SK-N-SH (cell line): ENCODE measurements at regions not wholly inside any gene's neighbourhood (a gene's known extent, or its start where the extent isn't known, plus 50 kb on each side); places are given as distances from the start of the nearest gene placed in this dataset.

Experiments used
- CTCF ChIA-PET: fragments of 300-600, 350-600 bp; formaldehyde crosslinking; extraction: SDS; loops from one replicate; lab custom pipeline; 2021; lab: Yijun Ruan, JAX
- POLR2A ChIA-PET: fragments of 350-600 bp; sonication (Branson Sonifier 250); formaldehyde crosslinking; extraction: SDS; loops from one replicate; lab custom pipeline; 2020; ENCODE audit warnings: antibody characterized with exemption, inconsistent platforms; lab: Yijun Ruan, JAX
- DNase-seq: peaks from one replicate; pipeline ENCODE4 v3.0.0; 2012
- H2AFZ ChIP-seq: fragments of 200-600 bp; sonication (generic); 2 replicates; pipeline ENCODE4 v1.8.1; 2016; ENCODE audit warnings: antibody characterized with exemption, mild to moderate bottlenecking, low read depth
- H3F3A ChIP-seq: fragments of 200-600 bp; sonication (generic); replicated peaks from 2 replicates; pipeline ENCODE3; 2016; ENCODE audit warnings: antibody characterized with exemption, mild to moderate bottlenecking; ENCODE audit not compliant: insufficient read depth
- H3K27ac ChIP-seq, 2 experiments: fragments of 200-500 bp in 1 of 2; fragments of 200-600 bp in 1 of 2; sonication (Bioruptor generic) in 1 of 2; sonication (generic), shearing (Covaris generic) in 1 of 2; 2 replicates each; pipeline versions ENCODE4 v1.5.1 to v1.6.1; 2014 to 2016; ENCODE audit warnings: low read depth in 2 of 2, inconsistent platforms in 1 of 2, low read length in 1 of 2, mild to moderate bottlenecking in 1 of 2, mixed read lengths in 1 of 2
- H3K27me3 ChIP-seq: fragments of 200-600 bp; sonication (generic), shearing (Covaris generic); 2 replicates; pipeline ENCODE4 v1.6.1; 2016; ENCODE audit warnings: mixed run types; ENCODE audit not compliant: insufficient read depth
- H3K36me3 ChIP-seq, 2 experiments: fragments of 200-500 bp in 1 of 2; fragments of 200-600 bp in 1 of 2; sonication (Bioruptor generic) in 1 of 2; sonication (generic) in 1 of 2; replicated peaks in 1 of 2; 2 replicates each; pipeline versions ENCODE3 to v1.5.1; 2014 to 2016; ENCODE audit warnings: low read length in 1 of 2, mild to moderate bottlenecking in 1 of 2; ENCODE audit not compliant: insufficient read depth in 2 of 2, control insufficient read depth in 1 of 2
- H3K4me1 ChIP-seq, 2 experiments: fragments of 200-500 bp in 1 of 2; fragments of 200-600 bp in 1 of 2; sonication (Bioruptor generic) in 1 of 2; sonication (generic), shearing (Covaris generic) in 1 of 2; 2 replicates each; pipeline versions ENCODE4 v1.5.1 to v1.6.1; 2014 to 2016; ENCODE audit warnings: low read depth in 1 of 2, low read length in 1 of 2, mixed run types in 1 of 2; ENCODE audit not compliant: insufficient read depth in 2 of 2, control insufficient read depth in 1 of 2
- H3K4me2 ChIP-seq: fragments of 200-600 bp; sonication (generic), shearing (Covaris generic); 2 replicates; pipeline ENCODE4 v1.6.1; 2017; ENCODE audit warnings: mixed run types
- H3K4me3 ChIP-seq, 2 experiments: fragments of 200-500 bp in 1 of 2; fragments of 200-600 bp in 1 of 2; sonication (Bioruptor generic) in 1 of 2; sonication (generic), shearing (Covaris generic) in 1 of 2; 2 replicates each; pipeline versions ENCODE4 v1.5.1 to v1.8.1; 2014 to 2016; ENCODE audit warnings: low read depth in 2 of 2, inconsistent platforms in 1 of 2, low read length in 1 of 2, mild to moderate bottlenecking in 1 of 2, mixed read lengths in 1 of 2, moderate library complexity in 1 of 2
- H3K79me2 ChIP-seq: fragments of 200-600 bp; sonication (generic); 2 replicates; pipeline ENCODE4 v1.8.1; 2017; ENCODE audit warnings: mild to moderate bottlenecking; ENCODE audit not compliant: insufficient read depth
- H3K9ac ChIP-seq: fragments of 200-600 bp; sonication (generic); 2 replicates; pipeline ENCODE4 v1.6.1; 2017; ENCODE audit warnings: mixed run types
- H3K9me2 ChIP-seq: fragments of 200-600 bp; sonication (generic); 2 replicates; pipeline ENCODE4 v1.6.1; 2017; ENCODE audit warnings: mixed run types
- H3K9me3 ChIP-seq: fragments of 200-600 bp; sonication (generic); 2 replicates; pipeline ENCODE4 v1.6.1; 2017; ENCODE audit warnings: mixed run types, mild to moderate bottlenecking, moderate library complexity
- H4K20me1 ChIP-seq: fragments of 200-600 bp; sonication (generic); 2 replicates; pipeline ENCODE4 v1.6.1; 2017; ENCODE audit warnings: mild to moderate bottlenecking, mixed run types; ENCODE audit not compliant: insufficient read depth
- ELF1 ChIP-seq: IDR thresholded peaks from 2 replicates; pipeline ENCODE4 v1.4.0; 2012
- EP300 ChIP-seq, 2 experiments: IDR thresholded peaks; 2 replicates each; pipeline versions ENCODE4 v1.4.0 to v1.6.1; 2012; ENCODE audit warnings: borderline replicate concordance in 1 of 2, low read depth in 1 of 2, low read length in 1 of 2
- FOXJ3 ChIP-seq: sonication (generic); formaldehyde crosslinking; IDR thresholded peaks from 2 replicates; pipeline ENCODE4 v1.5.1; 2020; ENCODE audit warnings: mild to moderate bottlenecking, missing genetic modification reagents
- FOXM1 ChIP-seq: IDR thresholded peaks from 2 replicates; pipeline ENCODE4 v1.4.0; 2012; ENCODE audit warnings: low read depth, mild to moderate bottlenecking
- GATA2 ChIP-seq: sonication (generic); formaldehyde crosslinking; IDR thresholded peaks from 2 replicates; pipeline ENCODE4 v1.5.0; 2020; ENCODE audit warnings: mild to moderate bottlenecking, missing genetic modification reagents
- IRF3 ChIP-seq: fragments of 150-350 bp; IDR thresholded peaks from 2 replicates; pipeline ENCODE4 v1.6.1; 2016; ENCODE audit warnings: mild to moderate bottlenecking, low read depth, low read length
- MAX ChIP-seq: IDR thresholded peaks from 2 replicates; pipeline ENCODE4 v1.4.0; 2012; ENCODE audit warnings: low read depth
- MEF2A ChIP-seq: IDR thresholded peaks from 2 replicates; pipeline ENCODE4 v1.4.0; 2012; ENCODE audit warnings: low read depth, borderline replicate concordance
- MXI1 ChIP-seq: IDR thresholded peaks from 2 replicates; pipeline ENCODE4 v1.6.1; 2012; ENCODE audit warnings: mild to moderate bottlenecking, low read depth, low read length, improper control_type of control experiment
- NFIC ChIP-seq: IDR thresholded peaks from 2 replicates; pipeline ENCODE4 v1.4.0; 2012; ENCODE audit warnings: borderline replicate concordance
- NRF1 ChIP-seq: IDR thresholded peaks from 2 replicates; pipeline ENCODE4 v1.6.1; 2012; ENCODE audit warnings: low read depth, mild to moderate bottlenecking, low read length
- RCOR1 ChIP-seq: fragments of 150-350 bp; IDR thresholded peaks from 2 replicates; pipeline ENCODE4 v1.6.1; 2017; ENCODE audit warnings: antibody characterized with exemption, low read length
- RFX5 ChIP-seq: IDR thresholded peaks from 2 replicates; pipeline ENCODE4 v1.6.1; 2012; ENCODE audit warnings: mild to moderate bottlenecking, improper control_type of control experiment, low read length
- SIN3A ChIP-seq: IDR thresholded peaks from 2 replicates; pipeline ENCODE4 v1.6.1; 2012; ENCODE audit warnings: low read depth, mild to moderate bottlenecking, low read length, moderate library complexity, borderline replicate concordance
- SMC3 ChIP-seq: IDR thresholded peaks from 2 replicates; pipeline ENCODE4 v1.6.1; 2012; ENCODE audit warnings: low read depth, low read length, improper control_type of control experiment
- TCF12 ChIP-seq: IDR thresholded peaks from 2 replicates; pipeline ENCODE4 v1.4.0; 2012
- TEAD4 ChIP-seq: IDR thresholded peaks from 2 replicates; pipeline ENCODE4 v1.4.0; 2012; ENCODE audit warnings: mild to moderate bottlenecking, borderline replicate concordance; ENCODE audit not compliant: insufficient read depth
- YY1 ChIP-seq: IDR thresholded peaks from 2 replicates; pipeline ENCODE4 v1.4.0; 2012; ENCODE audit warnings: low read depth, mild to moderate bottlenecking
- WGBS: methylation state at CpG from one replicate; pipeline ENCODE4 v1.1.6; 2017; ENCODE audit warnings: low lambda C conversion rate; 5-methylcytosine and 5-hydroxymethylcytosine counted together

DNA sequence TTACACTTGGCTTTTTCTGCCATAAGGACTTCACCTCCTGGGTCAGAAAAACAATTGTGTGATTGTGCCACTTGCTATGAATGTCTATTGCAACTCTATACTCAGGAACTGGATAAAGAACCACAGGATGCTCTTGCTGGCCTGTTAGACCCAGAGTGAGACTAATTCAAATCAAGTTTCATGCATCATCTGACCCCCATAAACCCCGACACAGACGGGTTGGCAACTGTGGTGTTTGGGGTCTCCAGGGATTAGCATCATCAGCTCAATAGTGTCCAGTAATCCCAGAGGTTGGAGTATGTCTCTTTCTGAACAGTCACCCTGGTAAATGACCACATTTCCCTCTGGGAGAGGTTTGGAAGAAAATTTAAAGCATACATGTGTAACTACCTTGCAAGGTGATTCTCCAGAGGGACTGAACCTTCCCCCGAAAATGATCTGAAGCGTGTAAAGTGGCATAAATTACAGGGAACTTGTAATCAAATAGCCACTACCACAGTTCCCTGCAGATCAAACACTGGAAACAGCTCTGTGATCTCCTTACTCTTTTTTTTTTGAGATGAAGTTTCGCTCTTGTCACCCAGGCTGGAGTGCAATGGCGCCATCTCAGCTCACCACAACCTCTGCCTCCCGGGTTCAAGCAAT, 1097.6 kb downstream of the TBC1D22A start:
- Histone ChIP-seq H3K4me3 (no peak overlapping the region), H4K20me1 (no peaks in the 10 kb centered on the region), H3F3A (no peaks in the 10 kb centered on the region), H3K9me3 (no peaks in the 10 kb centered on the region), H3K79me2 (no peaks in the 10 kb centered on the region), H3K27ac (no peak overlapping the region), H3K9me2 (no peaks in the 10 kb centered on the region), H2AFZ (no peak overlapping the region), H3K4me2 (no peak overlapping the region), H3K4me1 (no peaks in the 10 kb centered on the region), H3K27me3 (no peaks in the 10 kb centered on the region), H3K9ac (no peak overlapping the region), H3K36me3 (no peaks in the 10 kb centered on the region)
- 22% methylated on average over 7 of the region's 7 CpGs for WGBS
- no peak for TF ChIP-seq RFX5
- TF ChIP-seq TCF12, result no peak
- TF ChIP-seq FOXM1, result no peak
- no peak for TF ChIP-seq GATA2 (CRISPR knock-in tag)
- TF ChIP-seq NRF1, result no peak
- no peak for TF ChIP-seq MXI1
- TF ChIP-seq IRF3, result no peak
- no peak for TF ChIP-seq SMC3
- TF ChIP-seq FOXJ3 (CRISPR knock-in tag), result no peak
- no peak for TF ChIP-seq MEF2A
- TF ChIP-seq TEAD4, result no peak
- TF ChIP-seq EP300 (IDR thresholded peaks at IDR 0.05; ENCODE audit: borderline replicate concordance in 1 of 2, low read depth in 1 of 2, low read length in 1 of 2), result no peak
- no peak for TF ChIP-seq RCOR1
- no peak for TF ChIP-seq MAX
- no peak for TF ChIP-seq ELF1
- no peak for TF ChIP-seq NFIC
- POLR2A ChIA-PET, result no interaction called here
- DNase-seq, result no peak
- CTCF ChIA-PET, result no interaction called here

DNA sequence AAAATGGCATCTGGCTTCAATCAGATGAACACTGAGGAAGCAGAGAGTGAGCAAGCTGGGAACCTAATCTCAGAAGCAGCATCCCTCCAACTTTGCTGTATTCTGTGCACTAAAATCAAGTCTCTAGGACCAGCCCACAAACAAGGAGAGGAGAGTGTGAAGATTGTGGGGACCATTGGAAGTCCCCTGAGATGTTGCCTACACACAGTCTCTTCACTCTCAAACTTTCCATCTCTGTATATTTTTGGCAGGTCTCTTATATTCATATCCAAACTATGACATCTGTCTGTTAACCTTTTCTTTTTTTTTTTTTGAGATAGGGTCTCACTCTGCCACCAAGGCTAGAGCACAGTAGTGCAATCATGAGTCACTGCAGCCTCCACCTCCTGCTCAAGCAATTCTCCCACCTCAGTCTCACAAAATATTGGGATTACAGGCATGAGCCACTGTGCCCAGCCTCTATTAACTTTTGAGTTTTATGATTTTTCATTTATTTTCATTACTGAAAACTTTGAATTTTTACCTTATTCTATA, 1096.4 kb downstream of the TBC1D22A start:
- ChIA-PET POLR2A (no interaction called here), CTCF (no interaction called here)
- Histone ChIP-seq H3K9me3 (no peaks in the 10 kb centered on the region), H4K20me1 (no peaks in the 10 kb centered on the region), H3K27ac (no peak overlapping the region), H3K79me2 (no peaks in the 10 kb centered on the region), H2AFZ (no peak overlapping the region), H3K4me3 (no peak overlapping the region), H3K9ac (no peak overlapping the region), H3F3A (no peaks in the 10 kb centered on the region), H3K4me2 (no peak overlapping the region), H3K36me3 (no peaks in the 10 kb centered on the region), H3K9me2 (no peaks in the 10 kb centered on the region), H3K4me1 (no peaks in the 10 kb centered on the region), H3K27me3 (no peaks in the 10 kb centered on the region)
- TF ChIP-seq ELF1 (no peak), SIN3A (no peak), YY1 (no peak), MEF2A (no peak)
- no peak for DNase-seq
